H1 (cell line): ENCODE measurements at regions not wholly inside any gene's neighbourhood (a gene's known extent, or its start where the extent isn't known, plus 50 kb on each side); places are given as distances from the start of the nearest gene placed in this dataset.

Source experiments
- CTCF ChIA-PET: fragments of 300-600 bp; sonication (Branson Sonifier 250); formaldehyde crosslinking; loops from one replicate; lab custom pipeline; 2021; ENCODE audit not compliant: partially characterized antibody; lab: Charles Lee
- POLR2A ChIA-PET: fragments of 300-600 bp; sonication (Branson Sonifier 250); formaldehyde crosslinking; loops from one replicate; lab custom pipeline; 2021; ENCODE audit warnings: inconsistent platforms; ENCODE audit not compliant: partially characterized antibody; lab: Charles Lee
- DNase-seq, 2 experiments: peaks; one replicate each; pipeline versions ENCODE4 v3.0.0 to v3.0.0-alpha.2; 2010 to 2022; ENCODE audit warnings: low spot score in 2 of 2, low read depth in 1 of 2, mixed read lengths in 1 of 2
- FAIRE-seq: peaks from 2 replicates; lab custom pipeline; 2011; peaks lifted over from hg19 to GRCh38; lab: Jason Lieb, UNC
- H2AFZ ChIP-seq: 2 replicates; pipeline ENCODE4 v1.8.1; 2012; ENCODE audit warnings: low read length, inconsistent platforms
- H2AK5ac ChIP-seq: 2 replicates; pipeline ENCODE4 v1.6.1; 2013; ENCODE audit warnings: low read depth, low read length
- H2BK120ac ChIP-seq: replicated peaks from 2 replicates; pipeline ENCODE3; 2013; ENCODE audit warnings: low read depth, low read length, inconsistent platforms
- H2BK12ac ChIP-seq: 2 replicates; pipeline ENCODE4 v1.6.1; 2013; ENCODE audit warnings: low read depth, low read length
- H2BK15ac ChIP-seq: 2 replicates; pipeline ENCODE4 v1.6.1; 2013; ENCODE audit warnings: low read length
- H2BK20ac ChIP-seq: 2 replicates; pipeline ENCODE4 v1.6.1; 2013; ENCODE audit warnings: low read length
- H2BK5ac ChIP-seq: 2 replicates; pipeline ENCODE4 v1.6.1; 2013; ENCODE audit warnings: low read depth, low read length
- H3K14ac ChIP-seq: 2 replicates; pipeline ENCODE4 v1.6.1; 2013; ENCODE audit warnings: inconsistent platforms; ENCODE audit not compliant: insufficient read length
- H3K18ac ChIP-seq: 2 replicates; pipeline ENCODE4 v1.6.1; 2013; ENCODE audit warnings: low read length; ENCODE audit errors: extremely low read depth
- H3K23ac ChIP-seq: 2 replicates; pipeline ENCODE4 v1.6.1; 2013; ENCODE audit warnings: inconsistent platforms; ENCODE audit not compliant: insufficient read length
- H3K23me2 ChIP-seq: 2 replicates; pipeline ENCODE4 v1.6.1; 2013; ENCODE audit warnings: low read depth, low read length
- H3K27ac ChIP-seq: 2 replicates; pipeline ENCODE4 v1.6.1; 2011; ENCODE audit warnings: low read depth, low read length, inconsistent platforms
- H3K27me3 ChIP-seq, 4 experiments: replicated peaks in 1 of 4; 1 replicate in 1 of 4; 2 replicates in 3 of 4; pipeline versions ENCODE4 v1.6.1 to v1.8.1; 2011 to 2013; ENCODE audit warnings: low read length in 3 of 4, mild to moderate bottlenecking in 3 of 4, inconsistent platforms in 2 of 4, mixed read lengths in 2 of 4, moderate library complexity in 1 of 4; ENCODE audit not compliant: control insufficient read depth in 3 of 4, insufficient read depth in 3 of 4; ENCODE audit errors: extremely low read depth in 1 of 4
- H3K36me3 ChIP-seq, 4 experiments: 2 replicates each; pipeline versions ENCODE4 v1.6.1 to v1.8.1; 2011 to 2013; ENCODE audit warnings: mild to moderate bottlenecking in 4 of 4, low read length in 3 of 4, moderate library complexity in 2 of 4, control low read depth in 1 of 4, inconsistent platforms in 1 of 4; ENCODE audit not compliant: insufficient read depth in 4 of 4, control insufficient read depth in 2 of 4
- H3K4ac ChIP-seq: replicated peaks from 2 replicates; pipeline ENCODE3; 2013; ENCODE audit warnings: low read length, low read depth, mixed read lengths, inconsistent platforms; ENCODE audit not compliant: insufficient read length
- H3K4me1 ChIP-seq, 4 experiments: replicated peaks in 1 of 4; 1 replicate in 1 of 4; 2 replicates in 3 of 4; pipeline versions ENCODE4 v1.6.1 to v1.8.1; 2011 to 2013; ENCODE audit warnings: low read length in 3 of 4, inconsistent platforms in 2 of 4, mixed read lengths in 1 of 4; ENCODE audit not compliant: insufficient read depth in 4 of 4, control insufficient read depth in 3 of 4
- H3K4me2 ChIP-seq, 2 experiments: 2 replicates each; pipeline versions ENCODE4 v1.6.1 to v1.8.1; 2011 to 2013; ENCODE audit warnings: low read depth in 2 of 2, low read length in 2 of 2, control low read depth in 1 of 2, inconsistent platforms in 1 of 2, mild to moderate bottlenecking in 1 of 2; ENCODE audit not compliant: insufficient read depth in 1 of 2
- H3K4me3 ChIP-seq, 4 experiments: fragments of 200-600, 300-600 bp in 1 of 4; sonication (generic), shearing (Covaris generic), sonication (Bioruptor Twin) in 1 of 4; 2 replicates each; pipeline versions ENCODE4 v1.5.1 to v1.8.1; 2011 to 2016; ENCODE audit warnings: low read length in 4 of 4, low read depth in 3 of 4, control low read depth in 2 of 4, inconsistent platforms in 2 of 4, mild to moderate bottlenecking in 2 of 4, mixed read lengths in 1 of 4, moderate library complexity in 1 of 4; ENCODE audit not compliant: insufficient read depth in 2 of 4; ENCODE audit errors: extremely low read depth in 1 of 4
- H3K56ac ChIP-seq: replicated peaks from 2 replicates; pipeline ENCODE3; 2013; ENCODE audit warnings: low read depth, mild to moderate bottlenecking, mixed read lengths, low read length, inconsistent platforms; ENCODE audit not compliant: insufficient read length
- H3K79me1 ChIP-seq: 2 replicates; pipeline ENCODE4 v1.6.1; 2013; ENCODE audit warnings: low read depth, low read length, control low read depth
- H3K79me2 ChIP-seq, 2 experiments: 2 replicates each; pipeline versions ENCODE4 v1.6.1 to v1.8.1; 2012 to 2013; ENCODE audit warnings: low read length in 2 of 2, mild to moderate bottlenecking in 2 of 2, inconsistent platforms in 1 of 2; ENCODE audit not compliant: insufficient read depth in 2 of 2, control insufficient read depth in 1 of 2
- H3K9ac ChIP-seq, 4 experiments: replicated peaks in 1 of 4; 1 replicate in 1 of 4; 2 replicates in 3 of 4; pipeline versions ENCODE4 v1.6.1 to v1.8.1; 2011 to 2013; ENCODE audit warnings: low read depth in 3 of 4, low read length in 3 of 4, control low read depth in 2 of 4, mild to moderate bottlenecking in 2 of 4, moderate library complexity in 2 of 4, inconsistent platforms in 1 of 4; ENCODE audit errors: extremely low read depth in 1 of 4
- H3K9me3 ChIP-seq, 2 experiments: 2 replicates each; pipeline versions ENCODE4 v1.6.1 to v1.8.1; 2012 to 2013; ENCODE audit warnings: mild to moderate bottlenecking in 2 of 2, moderate library complexity in 2 of 2, control low read depth in 1 of 2, inconsistent platforms in 1 of 2, low read depth in 1 of 2, low read length in 1 of 2, mixed read lengths in 1 of 2; ENCODE audit not compliant: insufficient read depth in 2 of 2
- H4K20me1 ChIP-seq, 2 experiments: replicated peaks in 1 of 2; 2 replicates each; pipeline versions ENCODE3 to v1.8.1; 2011 to 2013; ENCODE audit warnings: inconsistent platforms in 2 of 2, low read length in 2 of 2, mild to moderate bottlenecking in 1 of 2; ENCODE audit not compliant: insufficient read depth in 2 of 2, control insufficient read depth in 1 of 2
- H4K5ac ChIP-seq: 2 replicates; pipeline ENCODE4 v1.6.1; 2013; ENCODE audit warnings: low read length, low read depth, mixed read lengths, inconsistent platforms; ENCODE audit not compliant: insufficient read length
- H4K8ac ChIP-seq: 2 replicates; pipeline ENCODE4 v1.8.0; 2013; ENCODE audit warnings: mild to moderate bottlenecking, moderate library complexity, low read length, inconsistent platforms; ENCODE audit not compliant: insufficient read depth; ENCODE audit errors: extremely low read depth
- H4K91ac ChIP-seq: replicated peaks from 2 replicates; pipeline ENCODE3; 2013; ENCODE audit warnings: low read length, mixed read lengths, inconsistent platforms; ENCODE audit not compliant: insufficient read length
- EZH2 ChIP-seq: fragments of 200-600 bp; sonication (generic); IDR thresholded peaks from 2 replicates; pipeline ENCODE4 v1.7.1; 2012; ENCODE audit warnings: low read depth, mild to moderate bottlenecking, moderate library complexity, low read length, inconsistent platforms; ENCODE audit not compliant: severe bottlenecking
- HDAC6 ChIP-seq: IDR thresholded peaks from one replicate; pipeline ENCODE4 v1.7.1; 2012; ENCODE audit warnings: low read depth, mild to moderate bottlenecking, inconsistent platforms, low read length, moderate library complexity
- POLR2A ChIP-seq, 2 experiments: IDR thresholded peaks; 1 replicate in 1 of 2; 2 replicates in 1 of 2; pipeline ENCODE4 v1.6.1; 2011; ENCODE audit warnings: low read depth in 2 of 2, low read length in 2 of 2, mild to moderate bottlenecking in 2 of 2; ENCODE audit errors: control extremely low read depth in 1 of 2
- POLR2AphosphoS5 ChIP-seq: IDR thresholded peaks from 2 replicates; pipeline ENCODE4 v1.6.1; 2011; ENCODE audit warnings: low read depth, low read length
- RFX5 ChIP-seq: IDR thresholded peaks from 2 replicates; pipeline ENCODE4 v1.6.1; 2011; ENCODE audit warnings: low read depth, low read length, improper control_type of control experiment, borderline replicate concordance
- SIX5 ChIP-seq: IDR thresholded peaks from 2 replicates; pipeline ENCODE4 v1.6.1; 2011; ENCODE audit warnings: mild to moderate bottlenecking, low read depth, low read length
- WGBS, 2 experiments: shearing (Covaris generic) in 1 of 2; methylation state at CpG; one replicate each; pipeline versions ENCODE4 v1.1.6 to v1.1.7; 2013 to 2015; ENCODE audit warnings: low lambda C conversion rate in 2 of 2, mixed read lengths in 2 of 2, inconsistent platforms in 1 of 2, low coverage in 1 of 2, missing lambda C conversion rate in 1 of 2; ENCODE audit not compliant: insufficient replicate concordance in 2 of 2, insufficient coverage in 1 of 2, insufficient read length in 1 of 2; ENCODE audit errors: extremely low coverage in 1 of 2, missing lambda C conversion rate in 1 of 2; 5-methylcytosine and 5-hydroxymethylcytosine counted together
- TF ChIP-seq, protein P1 (sequence below): IDR thresholded peaks from 2 replicates; pipeline ENCODE4 v1.6.1; 2012; ENCODE audit warnings: low read length, inconsistent platforms

GRCh38 chr9:135288054-135288453, 191.5 kb upstream of the PPP1R26 start:
- H3K23me2 ChIP-seq: no peaks in the 10 kb centered on the region
- H2BK120ac ChIP-seq: no peak overlapping the region
- H4K20me1 ChIP-seq: no peaks in the 10 kb centered on the region
- H2BK5ac ChIP-seq: no peak overlapping the region
- POLR2A ChIA-PET: no interaction called here
- no peak overlapping the region for H2BK20ac ChIP-seq
- H3K9ac ChIP-seq: no peak overlapping the region; a peak in 1 of 7 replicates
- H3K56ac ChIP-seq: no peak overlapping the region
- no peak overlapping the region for H3K23ac ChIP-seq
- no peak overlapping the region for H3K27ac ChIP-seq
- WGBS, 2 experiments: 86% methylated on average over 19 of the region's 24 CpGs; no CpG with 5 or more reads in 1 of the 2 experiments
- no peak overlapping the region for H2AFZ ChIP-seq
- H3K27me3 ChIP-seq: no peaks in the 10 kb centered on the region
- 0 out of 2 replicates have a peak overlapping the region, but pooled peaks have one; percentile 39 for H2AK5ac ChIP-seq
- H3K9me3 ChIP-seq: peaks cover 0 to 9% of the 10 kb centered on the region in 2 experiments; a peak in 1 of 4 replicates
- H3K4me1 ChIP-seq: no peaks in the 10 kb centered on the region; a peak in 1 of 7 replicates
- H3K14ac ChIP-seq: no peak overlapping the region
- DNase-seq (no peak), FAIRE-seq (no peak)
- H3K18ac ChIP-seq: no peak overlapping the region
- no peak overlapping the region for H4K8ac ChIP-seq
- H3K4ac ChIP-seq: no peak overlapping the region
- H4K91ac ChIP-seq: no peak overlapping the region
- CTCF ChIA-PET: interaction anchor here (0.6 to 1.5 kb wide), 3 partner anchors 30 to 57 kb away, joined by 3 to 4 read pairs (median 4); no protein-coding TSS in a partner anchor
- no peak overlapping the region for H3K4me2 ChIP-seq
- H2BK15ac ChIP-seq: no peak overlapping the region
- no peak overlapping the region; the same call in 1 of the 2 replicates for H2BK12ac ChIP-seq
- no peaks in the 10 kb centered on the region for H3K79me2 ChIP-seq
- H3K4me3 ChIP-seq: no peak overlapping the region
- H3K79me1 ChIP-seq: no peaks in the 10 kb centered on the region
- no peak overlapping the region for H4K5ac ChIP-seq
- H3K36me3 ChIP-seq: no peaks in the 10 kb centered on the region
- TF ChIP-seq POLR2A (IDR thresholded peaks at IDR 0.05; ENCODE audit: control extremely low read depth in 1 of 2, low read depth in 2 of 2, low read length in 2 of 2) (no peak), POLR2AphosphoS5 (no peak), EZH2 (no peak), SIX5 (no peak), RFX5 (no peak), HDAC6 (no peak)
- TF ChIP-seq, protein P1, sequence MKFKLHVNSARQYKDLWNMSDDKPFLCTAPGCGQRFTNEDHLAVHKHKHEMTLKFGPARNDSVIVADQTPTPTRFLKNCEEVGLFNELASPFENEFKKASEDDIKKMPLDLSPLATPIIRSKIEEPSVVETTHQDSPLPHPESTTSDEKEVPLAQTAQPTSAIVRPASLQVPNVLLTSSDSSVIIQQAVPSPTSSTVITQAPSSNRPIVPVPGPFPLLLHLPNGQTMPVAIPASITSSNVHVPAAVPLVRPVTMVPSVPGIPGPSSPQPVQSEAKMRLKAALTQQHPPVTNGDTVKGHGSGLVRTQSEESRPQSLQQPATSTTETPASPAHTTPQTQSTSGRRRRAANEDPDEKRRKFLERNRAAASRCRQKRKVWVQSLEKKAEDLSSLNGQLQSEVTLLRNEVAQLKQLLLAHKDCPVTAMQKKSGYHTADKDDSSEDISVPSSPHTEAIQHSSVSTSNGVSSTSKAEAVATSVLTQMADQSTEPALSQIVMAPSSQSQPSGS: no peak
